MM.1S (cell line): ENCODE measurements at regions not wholly inside any gene's neighbourhood (a gene's known extent, or its start where the extent isn't known, plus 50 kb on each side); places are given as distances from the start of the nearest gene placed in this dataset.
A peak's percentile ranks its signal among the peaks of the same experiment; 100 is the strongest.

Source experiments
- DNase-seq: peaks from one replicate; pipeline ENCODE4 v3.0.0-alpha.2; 2015
- H2AFZ ChIP-seq: fragments of 300-600 bp; sonication (generic); 2 replicates; pipeline ENCODE4 v1.6.0; 2016; ENCODE audit warnings: antibody characterized with exemption, low read length
- H3F3A ChIP-seq: fragments of 300-600 bp; sonication (generic); 2 replicates; pipeline ENCODE4 v1.6.1; 2016; ENCODE audit warnings: mild to moderate bottlenecking, antibody characterized with exemption, low read length, moderate library complexity, mixed read lengths; ENCODE audit not compliant: insufficient read depth
- H3K27ac ChIP-seq: fragments of 300-600 bp; sonication (generic); 2 replicates; pipeline ENCODE4 v1.5.1; 2016; ENCODE audit warnings: mild to moderate bottlenecking, low read length
- H3K27me3 ChIP-seq: fragments of 300-600 bp; sonication (generic); replicated peaks from 2 replicates; pipeline ENCODE4 v1.6.0; 2016; ENCODE audit warnings: low read length; ENCODE audit not compliant: insufficient read depth
- H3K36me3 ChIP-seq: fragments of 300-600 bp; sonication (generic); replicated peaks from 2 replicates; pipeline ENCODE4 v1.6.1; 2016; ENCODE audit warnings: mild to moderate bottlenecking, low read length, mixed read lengths; ENCODE audit not compliant: insufficient read depth
- H3K4me1 ChIP-seq: fragments of 300-600 bp; sonication (generic); 2 replicates; pipeline ENCODE4 v1.6.1; 2016; ENCODE audit warnings: low read length, mixed read lengths
- H3K4me2 ChIP-seq: fragments of 300-600 bp; sonication (generic); 2 replicates; pipeline ENCODE4 v1.6.0; 2016; ENCODE audit warnings: low read depth, low read length
- H3K4me3 ChIP-seq: fragments of 300-600 bp; sonication (generic); 2 replicates; pipeline ENCODE4 v1.5.1; 2016; ENCODE audit warnings: low read length, mixed read lengths
- H3K79me2 ChIP-seq: fragments of 300-600 bp; sonication (generic); 2 replicates; pipeline ENCODE4 v1.6.1; 2016; ENCODE audit warnings: mixed run types, low read length, mixed read lengths
- H3K9ac ChIP-seq: fragments of 300-600 bp; sonication (generic); 2 replicates; pipeline ENCODE4 v1.6.1; 2016; ENCODE audit warnings: low read length, mixed read lengths
- H3K9me2 ChIP-seq: fragments of 300-600 bp; sonication (generic); replicated peaks from 2 replicates; pipeline ENCODE4 v1.6.1; 2016; ENCODE audit warnings: mild to moderate bottlenecking, low read length, mixed read lengths; ENCODE audit not compliant: insufficient read depth
- H3K9me3 ChIP-seq: fragments of 300-600 bp; sonication (generic); replicated peaks from 2 replicates; pipeline ENCODE4 v1.6.1; 2016; ENCODE audit warnings: mild to moderate bottlenecking, low read length, mixed read lengths; ENCODE audit not compliant: insufficient read depth
- H4K20me1 ChIP-seq: fragments of 300-600 bp; sonication (generic); 2 replicates; pipeline ENCODE4 v1.6.1; 2016; ENCODE audit warnings: mild to moderate bottlenecking, low read length, moderate library complexity, mixed read lengths; ENCODE audit not compliant: insufficient read depth
- EZH2 ChIP-seq: fragments of 300-600 bp; sonication (generic); optimal IDR thresholded peaks from 2 replicates; pipeline ENCODE3; 2017; ENCODE audit warnings: low read depth, mild to moderate bottlenecking, antibody characterized with exemption, low read length, mixed read lengths
- EZH2phosphoT487 ChIP-seq: fragments of 300-600 bp; sonication (generic); IDR thresholded peaks from 2 replicates; pipeline ENCODE4 v1.6.1; 2018; ENCODE audit warnings: antibody characterized with exemption, low read length
- TF ChIP-seq, protein P1 (sequence below): fragments of 300-600 bp; sonication (generic); IDR thresholded peaks from 2 replicates; pipeline ENCODE4 v1.5.1; 2016; ENCODE audit warnings: antibody characterized with exemption, low read length, mixed read lengths

DNA sequence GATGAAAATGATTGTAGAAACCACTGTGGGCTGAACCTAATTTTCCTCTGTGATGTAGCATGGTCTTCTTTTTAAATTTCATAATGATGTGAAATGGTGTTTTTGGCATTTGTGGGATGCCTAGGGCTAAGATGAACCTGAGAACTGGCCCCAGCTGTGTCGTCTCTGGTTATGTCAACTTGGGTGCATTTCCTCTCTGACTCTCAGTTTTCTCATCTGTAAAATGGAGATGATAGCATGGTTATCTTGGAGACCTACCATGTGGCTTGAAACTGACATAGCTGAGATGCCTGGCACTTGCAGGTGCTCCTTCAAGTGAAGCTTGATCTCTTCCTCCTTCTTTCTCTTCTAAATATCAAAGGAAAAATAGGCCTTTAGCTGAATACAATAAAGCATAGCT lies 77.8 kb downstream of the BOD1 start:
- Histone ChIP-seq H3K27ac (peak overlapping the region; percentile 15; the same call in 1 of the 2 replicates), H3K4me3 (no peak overlapping the region), H2AFZ (no peak overlapping the region), H3F3A (no peaks in the 10 kb centered on the region), H3K9ac (no peak overlapping the region), H4K20me1 (no peaks in the 10 kb centered on the region), H3K9me2 (no peaks in the 10 kb centered on the region), H3K79me2 (no peaks in the 10 kb centered on the region), H3K4me1 (peaks cover 26% of the 10 kb centered on the region), H3K36me3 (no peaks in the 10 kb centered on the region), H3K4me2 (no peak overlapping the region), H3K27me3 (no peaks in the 10 kb centered on the region), H3K9me3 (no peaks in the 10 kb centered on the region)
- DNase-seq = peak; percentile 27
- TF ChIP-seq EZH2phosphoT487 (no peak), EZH2 (no peak)
- TF ChIP-seq, protein P1, sequence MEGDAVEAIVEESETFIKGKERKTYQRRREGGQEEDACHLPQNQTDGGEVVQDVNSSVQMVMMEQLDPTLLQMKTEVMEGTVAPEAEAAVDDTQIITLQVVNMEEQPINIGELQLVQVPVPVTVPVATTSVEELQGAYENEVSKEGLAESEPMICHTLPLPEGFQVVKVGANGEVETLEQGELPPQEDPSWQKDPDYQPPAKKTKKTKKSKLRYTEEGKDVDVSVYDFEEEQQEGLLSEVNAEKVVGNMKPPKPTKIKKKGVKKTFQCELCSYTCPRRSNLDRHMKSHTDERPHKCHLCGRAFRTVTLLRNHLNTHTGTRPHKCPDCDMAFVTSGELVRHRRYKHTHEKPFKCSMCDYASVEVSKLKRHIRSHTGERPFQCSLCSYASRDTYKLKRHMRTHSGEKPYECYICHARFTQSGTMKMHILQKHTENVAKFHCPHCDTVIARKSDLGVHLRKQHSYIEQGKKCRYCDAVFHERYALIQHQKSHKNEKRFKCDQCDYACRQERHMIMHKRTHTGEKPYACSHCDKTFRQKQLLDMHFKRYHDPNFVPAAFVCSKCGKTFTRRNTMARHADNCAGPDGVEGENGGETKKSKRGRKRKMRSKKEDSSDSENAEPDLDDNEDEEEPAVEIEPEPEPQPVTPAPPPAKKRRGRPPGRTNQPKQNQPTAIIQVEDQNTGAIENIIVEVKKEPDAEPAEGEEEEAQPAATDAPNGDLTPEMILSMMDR = no peak

DNA sequence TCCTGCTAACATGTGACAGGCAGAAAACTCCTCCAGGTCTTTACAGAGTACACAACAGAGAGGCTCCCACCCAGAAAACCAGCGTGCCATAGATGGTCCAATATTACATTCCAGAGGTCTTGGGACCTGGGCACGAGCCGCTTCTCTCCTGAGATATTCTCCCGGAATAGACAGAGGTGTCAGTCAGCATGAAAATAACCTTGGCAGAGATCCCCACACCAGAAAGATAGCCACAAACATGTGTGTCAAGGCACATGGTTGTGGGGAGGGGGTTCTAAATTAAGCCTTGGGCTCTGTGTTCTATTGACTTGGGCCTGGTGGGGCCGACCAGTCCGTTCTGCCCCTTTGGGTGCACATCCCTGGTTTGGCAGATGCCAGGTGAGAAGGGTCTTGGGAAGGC lies 78.4 kb downstream of the BOD1 start:
- no peaks in the 10 kb centered on the region for H3K36me3 ChIP-seq
- H3K4me1 ChIP-seq = peaks cover 26% of the 10 kb centered on the region
- H3K4me3 ChIP-seq = no peak overlapping the region
- no peaks in the 10 kb centered on the region for H3K9me2 ChIP-seq
- H3K9ac ChIP-seq = no peak overlapping the region
- H3K79me2 ChIP-seq = no peaks in the 10 kb centered on the region
- no peaks in the 10 kb centered on the region for H4K20me1 ChIP-seq
- H3K9me3 ChIP-seq = no peaks in the 10 kb centered on the region
- H3F3A ChIP-seq = no peaks in the 10 kb centered on the region
- H3K4me2 ChIP-seq = no peak overlapping the region
- peak overlapping the region; percentile 15; the same call in 1 of the 2 replicates for H3K27ac ChIP-seq
- TF ChIP-seq, protein P1 = no peak
- TF ChIP-seq EZH2 (no peak), EZH2phosphoT487 (no peak)
- DNase-seq = no peak
- peak overlapping the region; percentile 5; the same call in 1 of the 2 replicates for H2AFZ ChIP-seq
- H3K27me3 ChIP-seq = no peaks in the 10 kb centered on the region

DNA sequence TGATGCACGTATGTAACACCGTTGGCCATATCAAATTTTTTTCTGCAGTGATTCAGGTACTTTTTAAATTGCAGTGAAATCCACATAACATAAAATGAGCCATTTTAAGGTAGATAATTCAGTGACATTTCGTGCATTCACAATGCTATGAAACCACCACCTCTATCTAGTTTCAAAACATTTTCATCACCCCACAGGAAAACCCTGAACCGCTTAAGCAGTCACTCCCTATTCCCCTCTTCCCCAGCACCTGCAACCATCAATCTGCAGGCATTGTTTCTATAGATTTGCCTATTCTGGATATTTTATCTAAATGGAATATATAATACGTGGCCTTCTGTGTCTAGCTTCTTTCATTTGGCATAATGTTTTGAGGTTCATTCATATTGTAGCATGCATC lies 79.2 kb downstream of the BOD1 start:
- Histone ChIP-seq H4K20me1 (no peaks in the 10 kb centered on the region), H3K4me1 (peaks cover 26% of the 10 kb centered on the region), H3K4me2 (peak overlapping the region; percentile 25; the same call in 1 of the 2 replicates), H3K36me3 (no peaks in the 10 kb centered on the region), H3K9ac (no peak overlapping the region), H2AFZ (no peak overlapping the region), H3F3A (no peaks in the 10 kb centered on the region), H3K27me3 (no peaks in the 10 kb centered on the region), H3K9me2 (no peaks in the 10 kb centered on the region), H3K4me3 (no peak overlapping the region), H3K79me2 (no peaks in the 10 kb centered on the region), H3K27ac (peak overlapping the region; percentile 36; the same call in 1 of the 2 replicates), H3K9me3 (no peaks in the 10 kb centered on the region)
- TF ChIP-seq EZH2phosphoT487 (no peak), EZH2 (no peak)
- TF ChIP-seq, protein P1 = no peak
- DNase-seq = peak; percentile 37
